Kidney epithelial cell (primary cell): ENCODE measurements at regions not wholly inside any gene's neighbourhood (a gene's known extent, or its start where the extent isn't known, plus 50 kb on each side); places are given as distances from the start of the nearest gene placed in this dataset.

Source experiments
- DNase-seq: peaks from one replicate; pipeline ENCODE4 v3.0.0-alpha.2; 2010; ENCODE audit warnings: low read depth
- H3K27me3 ChIP-seq: 2 replicates; pipeline ENCODE4 v1.6.0; 2011; ENCODE audit warnings: low read length; ENCODE audit not compliant: control insufficient read depth, insufficient read depth
- H3K36me3 ChIP-seq: 2 replicates; pipeline ENCODE4 v1.5.1; 2011; ENCODE audit warnings: low read length; ENCODE audit not compliant: control insufficient read depth, insufficient read depth
- H3K4me3 ChIP-seq: 2 replicates; pipeline ENCODE4 v1.5.1; 2011; ENCODE audit warnings: low read depth, mild to moderate bottlenecking, control low read depth, low read length
- TF ChIP-seq, protein P1 (sequence below): IDR thresholded peaks from 2 replicates; pipeline ENCODE4 v1.5.1; 2011; ENCODE audit warnings: mild to moderate bottlenecking, moderate library complexity, low read length, control low read depth, inconsistent platforms; ENCODE audit not compliant: insufficient read depth, poor library complexity, severe bottlenecking

DNA sequence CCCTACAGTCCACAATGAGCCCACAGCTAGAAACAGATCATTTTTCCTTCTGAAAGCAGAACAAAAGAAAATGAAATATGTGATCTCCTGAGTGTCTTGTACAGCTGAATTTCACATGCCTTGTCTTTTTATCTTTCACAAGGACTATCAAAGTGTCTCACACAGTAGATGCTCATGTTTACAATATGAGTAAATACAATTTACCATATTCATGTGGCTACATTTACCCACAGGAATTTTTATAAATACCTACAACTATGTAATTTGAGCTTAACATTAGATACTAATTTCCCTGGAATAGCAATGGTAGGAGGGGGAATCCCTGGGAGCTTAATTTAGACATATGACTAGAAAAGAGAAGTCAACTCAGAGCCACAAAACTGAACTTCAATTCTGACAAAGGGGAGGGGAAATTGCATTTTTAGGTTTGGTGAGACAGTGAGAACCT, 186.2 kb downstream of the MACC1 start:
- DNase-seq = no peak
- Histone ChIP-seq H3K36me3 (no peaks in the 10 kb centered on the region), H3K27me3 (no peaks in the 10 kb centered on the region), H3K4me3 (no peak overlapping the region)
- TF ChIP-seq, protein P1, sequence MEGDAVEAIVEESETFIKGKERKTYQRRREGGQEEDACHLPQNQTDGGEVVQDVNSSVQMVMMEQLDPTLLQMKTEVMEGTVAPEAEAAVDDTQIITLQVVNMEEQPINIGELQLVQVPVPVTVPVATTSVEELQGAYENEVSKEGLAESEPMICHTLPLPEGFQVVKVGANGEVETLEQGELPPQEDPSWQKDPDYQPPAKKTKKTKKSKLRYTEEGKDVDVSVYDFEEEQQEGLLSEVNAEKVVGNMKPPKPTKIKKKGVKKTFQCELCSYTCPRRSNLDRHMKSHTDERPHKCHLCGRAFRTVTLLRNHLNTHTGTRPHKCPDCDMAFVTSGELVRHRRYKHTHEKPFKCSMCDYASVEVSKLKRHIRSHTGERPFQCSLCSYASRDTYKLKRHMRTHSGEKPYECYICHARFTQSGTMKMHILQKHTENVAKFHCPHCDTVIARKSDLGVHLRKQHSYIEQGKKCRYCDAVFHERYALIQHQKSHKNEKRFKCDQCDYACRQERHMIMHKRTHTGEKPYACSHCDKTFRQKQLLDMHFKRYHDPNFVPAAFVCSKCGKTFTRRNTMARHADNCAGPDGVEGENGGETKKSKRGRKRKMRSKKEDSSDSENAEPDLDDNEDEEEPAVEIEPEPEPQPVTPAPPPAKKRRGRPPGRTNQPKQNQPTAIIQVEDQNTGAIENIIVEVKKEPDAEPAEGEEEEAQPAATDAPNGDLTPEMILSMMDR = no peak

DNA sequence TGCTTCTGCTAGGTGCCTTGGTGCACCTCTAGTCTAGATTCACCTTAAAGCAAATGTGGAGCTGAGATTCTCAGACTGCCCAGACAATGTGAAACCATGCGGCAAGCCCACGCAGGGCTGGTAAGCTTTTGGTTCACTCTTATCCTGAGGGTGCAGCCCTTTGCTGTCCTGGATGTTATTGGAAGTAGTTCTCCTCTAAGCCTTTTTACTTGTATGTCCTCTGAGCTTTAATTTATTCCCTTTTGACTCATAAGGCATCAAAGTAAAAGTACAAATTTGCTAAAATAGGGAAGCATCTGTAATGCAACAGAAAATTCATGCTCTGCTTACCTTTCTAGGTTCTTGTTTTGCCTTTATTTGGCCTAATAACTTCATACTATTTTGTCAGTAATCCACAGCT, 186.8 kb downstream of the MACC1 start:
- Histone ChIP-seq H3K36me3 (no peaks in the 10 kb centered on the region), H3K4me3 (no peak overlapping the region), H3K27me3 (no peaks in the 10 kb centered on the region)
- DNase-seq = no peak
- TF ChIP-seq, protein P1 = no peak

DNA sequence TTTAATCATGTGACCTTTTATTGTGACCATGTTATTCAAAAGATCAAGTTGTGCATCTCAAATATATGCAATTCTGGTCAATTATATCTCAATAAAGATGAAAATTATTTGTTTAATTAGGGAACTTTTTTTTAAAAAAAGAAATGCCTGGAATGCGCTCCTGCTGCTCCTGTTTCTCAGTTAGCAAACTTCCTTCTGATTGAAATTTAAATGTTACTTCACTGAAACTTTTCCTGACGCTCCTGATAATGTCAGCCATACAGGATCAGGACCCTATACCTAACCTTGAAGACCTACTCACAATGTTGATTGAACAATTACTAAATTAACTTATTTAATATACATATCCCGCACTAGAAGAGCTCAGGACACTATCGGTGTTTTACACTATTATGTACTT, 190.4 kb downstream of the MACC1 start:
- TF ChIP-seq, protein P1 = no peak
- Histone ChIP-seq H3K27me3 (no peaks in the 10 kb centered on the region), H3K4me3 (no peak overlapping the region), H3K36me3 (no peaks in the 10 kb centered on the region)
- DNase-seq = no peak

DNA sequence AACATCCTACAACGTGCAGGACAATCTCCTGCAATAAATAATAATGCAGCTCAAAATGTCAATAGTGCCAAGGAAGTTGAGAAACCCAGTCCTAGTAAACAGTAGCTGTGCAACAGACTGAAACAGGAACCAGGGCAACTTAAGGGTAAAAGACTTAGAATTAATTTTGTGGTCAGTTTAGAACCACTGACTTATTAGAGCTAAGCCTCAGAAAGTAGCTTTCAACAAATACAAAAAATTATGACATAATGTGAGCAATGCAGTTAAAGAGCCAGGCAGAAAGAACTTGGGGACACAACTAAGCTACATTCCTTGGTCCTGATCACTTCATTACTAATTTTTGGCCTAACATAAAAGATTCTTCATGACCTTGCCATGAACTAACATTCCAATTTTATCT, 195.4 kb downstream of the MACC1 start:
- no peak for DNase-seq
- no peaks in the 10 kb centered on the region for H3K27me3 ChIP-seq
- TF ChIP-seq, protein P1 = no peak

DNA sequence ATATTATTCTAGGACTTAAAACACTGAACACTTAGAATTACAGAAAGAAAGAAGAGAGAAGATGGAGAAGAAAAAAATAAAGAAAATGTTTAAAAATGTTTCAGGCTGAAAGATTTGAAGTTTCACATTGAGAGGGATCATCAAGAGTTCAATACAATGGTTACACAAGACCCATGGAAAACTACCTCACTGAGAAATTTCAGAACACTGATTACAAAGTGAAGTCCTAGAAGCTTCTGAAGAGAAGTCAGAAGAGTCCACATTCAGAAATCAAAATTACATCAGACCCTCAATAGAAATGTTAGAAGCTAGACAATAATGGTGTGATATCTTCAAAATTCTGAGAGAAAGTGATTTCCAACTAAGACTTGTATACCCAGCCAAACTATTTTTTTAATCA, 196.1 kb downstream of the MACC1 start:
- no peaks in the 10 kb centered on the region for H3K36me3 ChIP-seq
- DNase-seq = no peak
- TF ChIP-seq, protein P1 = no peak

More for the DNA sequence above, 195.4 kb downstream of the MACC1 start:
- H3K36me3 ChIP-seq = no peaks in the 10 kb centered on the region
- H3K4me3 ChIP-seq = no peak overlapping the region

DNA sequence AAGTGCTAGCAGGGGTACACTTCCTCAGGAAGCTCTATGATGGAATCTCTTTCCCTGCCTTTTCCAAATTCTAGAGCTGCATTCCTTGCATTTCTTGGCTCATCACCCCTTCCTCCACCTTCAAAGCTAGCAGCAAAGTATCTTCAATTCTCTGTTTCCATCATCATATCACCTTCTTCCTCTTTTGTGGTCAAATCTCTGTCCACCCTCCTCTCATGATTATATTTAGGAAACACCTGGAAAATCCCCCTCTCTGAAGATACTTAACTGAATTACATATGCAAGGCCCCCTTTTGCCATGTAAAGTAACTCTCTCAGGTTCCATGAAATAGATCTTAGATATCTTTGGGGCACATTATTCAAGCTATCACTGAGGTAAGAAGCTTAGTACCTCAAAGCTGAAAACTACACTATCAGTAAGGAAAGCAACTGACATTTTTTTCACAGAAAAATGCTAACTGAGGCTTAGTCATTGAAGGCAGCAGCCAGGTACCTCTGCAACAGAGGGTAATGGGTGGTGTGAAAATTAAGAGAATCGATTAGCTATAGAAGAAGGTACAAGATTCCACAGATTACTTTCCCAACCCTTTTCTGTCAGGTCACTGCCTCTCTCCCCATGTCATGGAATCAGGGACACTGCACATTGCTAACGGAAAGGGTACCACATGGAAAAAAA, 197.3 kb downstream of the MACC1 start:
- H3K27me3 ChIP-seq = no peaks in the 10 kb centered on the region
- no peaks in the 10 kb centered on the region for H3K36me3 ChIP-seq
- no peak overlapping the region for H3K4me3 ChIP-seq
- DNase-seq = no peak
- TF ChIP-seq, protein P1 = no peak

More for the DNA sequence above, 196.1 kb downstream of the MACC1 start:
- no peaks in the 10 kb centered on the region for H3K27me3 ChIP-seq
- H3K4me3 ChIP-seq = no peak overlapping the region
